SJCRH30 (cell line): ENCODE measurements at regions not wholly inside any gene's neighbourhood (a gene's known extent, or its start where the extent isn't known, plus 50 kb on each side); places are given as distances from the start of the nearest gene placed in this dataset.

Experiments used
- DNase-seq, 2 experiments: peaks; one replicate each; pipeline ENCODE4 v3.0.0-alpha.2; 2015 to 2020
- H3K27ac ChIP-seq: fragments of 250-450 bp; sonication (Bioruptor Pico); 2 replicates; pipeline ENCODE4 v1.5.1; 2020; ENCODE audit warnings: mild to moderate bottlenecking, moderate library complexity
- H3K27me3 ChIP-seq: fragments of 250-450 bp; sonication (Bioruptor Pico); 2 replicates; pipeline ENCODE4 v1.5.1; 2020; ENCODE audit warnings: mild to moderate bottlenecking, moderate library complexity
- H3K36me3 ChIP-seq: fragments of 250-450 bp; sonication (Bioruptor Pico); 2 replicates; pipeline ENCODE4 v1.5.1; 2020; ENCODE audit warnings: mild to moderate bottlenecking, moderate library complexity
- H3K4me1 ChIP-seq: fragments of 250-450 bp; sonication (Bioruptor Pico); 2 replicates; pipeline ENCODE4 v1.5.1; 2020; ENCODE audit warnings: mild to moderate bottlenecking, moderate library complexity
- H3K4me3 ChIP-seq: fragments of 250-450 bp; sonication (Bioruptor Pico); 2 replicates; pipeline ENCODE4 v1.5.1; 2020; ENCODE audit warnings: mild to moderate bottlenecking, moderate library complexity
- H3K9me3 ChIP-seq: fragments of 250-450 bp; sonication (Bioruptor Pico); replicated peaks from 2 replicates; pipeline ENCODE4 v1.5.1; 2020; ENCODE audit warnings: mild to moderate bottlenecking, moderate library complexity

DNA sequence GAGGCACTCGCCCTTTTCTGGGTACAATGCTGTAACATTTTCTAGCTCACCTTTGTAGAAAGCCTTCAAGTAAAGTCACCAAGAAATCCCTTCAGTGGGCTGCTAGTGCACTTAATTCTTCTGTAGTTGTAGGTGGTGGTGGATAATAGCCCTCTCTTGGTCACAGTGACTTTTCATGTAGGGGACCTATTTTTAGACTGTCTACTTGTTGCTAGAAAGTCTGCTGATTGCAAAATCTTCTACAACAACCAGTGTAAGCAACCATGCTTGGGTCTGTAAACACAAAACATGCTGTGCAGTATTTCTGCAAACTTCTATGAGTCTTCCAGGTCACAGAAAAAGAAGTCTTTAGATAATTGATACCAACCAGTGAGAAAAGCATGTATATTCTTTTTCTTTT lies 55.6 kb downstream of the PBDC1 start:
- no peaks in the 10 kb centered on the region for H3K27me3 ChIP-seq
- no peaks in the 10 kb centered on the region for H3K9me3 ChIP-seq
- H3K36me3 ChIP-seq, result no peaks in the 10 kb centered on the region
- H3K27ac ChIP-seq, result no peak overlapping the region
- H3K4me3 ChIP-seq, result no peak overlapping the region
- H3K4me1 ChIP-seq, result no peaks in the 10 kb centered on the region
- DNase-seq, result no peak

GRCh38 chrX:76248901-76249300 lies 76.0 kb downstream of the PBDC1 start:
- H3K27ac ChIP-seq, result no peak overlapping the region
- H3K4me1 ChIP-seq, result no peaks in the 10 kb centered on the region
- H3K4me3 ChIP-seq, result no peak overlapping the region
- no peaks in the 10 kb centered on the region for H3K27me3 ChIP-seq
- DNase-seq, result no peak
- H3K36me3 ChIP-seq, result no peaks in the 10 kb centered on the region
- H3K9me3 ChIP-seq, result no peaks in the 10 kb centered on the region

DNA sequence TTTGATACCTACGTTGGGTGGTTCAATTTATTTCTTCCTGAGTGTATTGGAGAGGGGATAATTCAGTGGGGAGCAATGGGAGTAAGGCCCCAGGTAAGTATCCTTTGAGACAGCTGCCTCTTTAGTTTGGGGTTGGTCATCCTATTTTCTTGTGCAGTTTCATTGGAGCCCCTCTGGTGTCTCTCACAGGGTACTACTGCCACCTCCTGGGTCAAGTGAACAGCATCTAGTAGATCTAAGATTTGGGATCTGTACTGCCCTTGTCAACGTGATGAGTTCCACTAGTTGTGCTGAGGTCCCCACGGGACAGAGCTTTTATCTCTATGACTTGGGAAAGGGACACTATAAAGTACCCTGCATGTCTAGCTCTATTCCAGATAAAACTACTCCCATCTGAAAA lies 80.6 kb downstream of the PBDC1 start:
- DNase-seq, result peak; percentile 12 to 60
- Histone ChIP-seq H3K27ac (no peak overlapping the region), H3K4me3 (no peak overlapping the region), H3K36me3 (no peaks in the 10 kb centered on the region), H3K4me1 (no peaks in the 10 kb centered on the region), H3K27me3 (no peaks in the 10 kb centered on the region), H3K9me3 (no peaks in the 10 kb centered on the region)

GRCh38 chrX:76279007-76279406 lies 106.1 kb downstream of the PBDC1 start:
- Histone ChIP-seq H3K9me3 (no peaks in the 10 kb centered on the region), H3K27ac (no peak overlapping the region), H3K36me3 (no peaks in the 10 kb centered on the region), H3K4me3 (no peak overlapping the region), H3K27me3 (no peaks in the 10 kb centered on the region), H3K4me1 (no peaks in the 10 kb centered on the region)
- peak; percentile 25 to 65 for DNase-seq
